H1 (cell line): ENCODE measurements at regions not wholly inside any gene's neighbourhood (a gene's known extent, or its start where the extent isn't known, plus 50 kb on each side); places are given as distances from the start of the nearest gene placed in this dataset.

ENCODE experiments used
- CEBPB ChIP-seq: IDR thresholded peaks from 2 replicates; pipeline ENCODE4 v1.6.1; 2012; ENCODE audit warnings: low read depth, low read length
- EP300 ChIP-seq, 2 experiments: IDR thresholded peaks; 1 replicate in 1 of 2; 2 replicates in 1 of 2; pipeline ENCODE4 v1.6.1; 2011 to 2012; ENCODE audit warnings: low read depth in 2 of 2, low read length in 2 of 2, mild to moderate bottlenecking in 2 of 2, borderline replicate concordance in 1 of 2, inconsistent platforms in 1 of 2, moderate library complexity in 1 of 2
- EZH2 ChIP-seq: fragments of 200-600 bp; sonication (generic); IDR thresholded peaks from 2 replicates; pipeline ENCODE4 v1.7.1; 2012; ENCODE audit warnings: low read depth, mild to moderate bottlenecking, moderate library complexity, low read length, inconsistent platforms; ENCODE audit not compliant: severe bottlenecking
- KDM1A ChIP-seq: fragments of 200-600, 300-600 bp; sonication (generic); IDR thresholded peaks from 2 replicates; pipeline ENCODE4 v1.7.1; 2016; ENCODE audit warnings: mild to moderate bottlenecking, low read length, borderline replicate concordance
- MAFK ChIP-seq: IDR thresholded peaks from 2 replicates; pipeline ENCODE4 v1.6.1; 2012; ENCODE audit warnings: low read depth, mild to moderate bottlenecking, improper control_type of control experiment, low read length
- POLR2A ChIP-seq, 2 experiments: IDR thresholded peaks; 1 replicate in 1 of 2; 2 replicates in 1 of 2; pipeline ENCODE4 v1.6.1; 2011; ENCODE audit warnings: low read depth in 2 of 2, low read length in 2 of 2, mild to moderate bottlenecking in 2 of 2; ENCODE audit errors: control extremely low read depth in 1 of 2
- RAD21 ChIP-seq, 2 experiments: IDR thresholded peaks in 1 of 2; conservative IDR thresholded peaks in 1 of 2; 2 replicates each; pipeline ENCODE4 v1.6.1; 2011; ENCODE audit warnings: low read depth in 2 of 2, low read length in 2 of 2, improper control_type of control experiment in 1 of 2, inconsistent platforms in 1 of 2, mild to moderate bottlenecking in 1 of 2, moderate library complexity in 1 of 2
- SP4 ChIP-seq: IDR thresholded peaks from 2 replicates; pipeline ENCODE4 v1.6.1; 2012; ENCODE audit warnings: low read length, inconsistent platforms
- TAF1 ChIP-seq: IDR thresholded peaks from 2 replicates; pipeline ENCODE4 v1.6.1; 2011; ENCODE audit warnings: mild to moderate bottlenecking, low read depth, low read length
- TEAD4 ChIP-seq: IDR thresholded peaks from 2 replicates; pipeline ENCODE4 v1.6.1; 2012; ENCODE audit warnings: low read depth, low read length, inconsistent platforms, mixed read lengths
- YY1 ChIP-seq: IDR thresholded peaks from 2 replicates; pipeline ENCODE4 v1.6.1; 2011; ENCODE audit warnings: low read depth, mild to moderate bottlenecking, low read length
- TF ChIP-seq, protein P1 (sequence below): IDR thresholded peaks from 2 replicates; pipeline ENCODE4 v1.6.1; 2011; ENCODE audit warnings: low read length, improper control_type of control experiment
- TF ChIP-seq, protein P2 (sequence below), 3 experiments: IDR thresholded peaks; 1 replicate in 2 of 3; 2 replicates in 1 of 3; pipeline versions ENCODE4 v1.5.1 to v1.6.1; 2011; ENCODE audit warnings: low read length in 3 of 3, mild to moderate bottlenecking in 3 of 3, inconsistent platforms in 2 of 3, low read depth in 1 of 3, moderate library complexity in 1 of 3; ENCODE audit not compliant: insufficient read depth in 1 of 3; ENCODE audit errors: control extremely low read depth in 1 of 3
- TF ChIP-seq, protein P3 (sequence below): IDR thresholded peaks from 2 replicates; pipeline ENCODE4 v1.6.1; 2012; ENCODE audit warnings: inconsistent platforms

DNA sequence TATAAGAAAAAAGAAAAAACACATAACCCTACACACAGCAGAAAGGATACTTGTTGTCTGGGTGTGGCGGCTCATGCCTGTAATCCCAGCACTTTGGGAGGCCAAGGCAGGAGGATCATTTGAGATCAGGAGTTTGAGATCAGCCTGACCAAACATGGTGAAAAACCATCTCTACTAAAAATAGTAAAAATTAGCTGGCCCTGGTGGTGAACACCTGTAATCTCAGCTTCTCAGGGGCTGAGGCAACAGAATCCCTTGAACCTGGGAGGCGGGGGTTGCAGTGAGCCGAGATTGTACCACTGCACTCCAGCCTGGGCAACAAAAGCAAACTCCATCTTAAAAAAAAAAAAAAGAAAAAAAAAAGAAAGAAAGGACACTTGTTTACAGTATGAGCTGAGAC is 147.6 kb upstream of the PITX1 start:
- TF ChIP-seq, protein P1, sequence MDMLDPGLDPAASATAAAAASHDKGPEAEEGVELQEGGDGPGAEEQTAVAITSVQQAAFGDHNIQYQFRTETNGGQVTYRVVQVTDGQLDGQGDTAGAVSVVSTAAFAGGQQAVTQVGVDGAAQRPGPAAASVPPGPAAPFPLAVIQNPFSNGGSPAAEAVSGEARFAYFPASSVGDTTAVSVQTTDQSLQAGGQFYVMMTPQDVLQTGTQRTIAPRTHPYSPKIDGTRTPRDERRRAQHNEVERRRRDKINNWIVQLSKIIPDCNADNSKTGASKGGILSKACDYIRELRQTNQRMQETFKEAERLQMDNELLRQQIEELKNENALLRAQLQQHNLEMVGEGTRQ, result no peak
- TF ChIP-seq SP4 (no peak), KDM1A (no peak), POLR2A (IDR thresholded peaks at IDR 0.05; ENCODE audit: control extremely low read depth in 1 of 2, low read depth in 2 of 2, low read length in 2 of 2) (no peak), EZH2 (no peak), TAF1 (no peak), RAD21 (IDR thresholded peaks at IDR 0.05 in 1 of 2, conservative IDR thresholded peaks at IDR 0.05 in 1 of 2; ENCODE audit: low read depth in 2 of 2, low read length in 2 of 2) (no peak), YY1 (no peak), EP300 (IDR thresholded peaks at IDR 0.05; ENCODE audit: borderline replicate concordance in 1 of 2, low read depth in 2 of 2, low read length in 2 of 2) (no peak), TEAD4 (no peak), MAFK (no peak), CEBPB (no peak)
- TF ChIP-seq, protein P2, sequence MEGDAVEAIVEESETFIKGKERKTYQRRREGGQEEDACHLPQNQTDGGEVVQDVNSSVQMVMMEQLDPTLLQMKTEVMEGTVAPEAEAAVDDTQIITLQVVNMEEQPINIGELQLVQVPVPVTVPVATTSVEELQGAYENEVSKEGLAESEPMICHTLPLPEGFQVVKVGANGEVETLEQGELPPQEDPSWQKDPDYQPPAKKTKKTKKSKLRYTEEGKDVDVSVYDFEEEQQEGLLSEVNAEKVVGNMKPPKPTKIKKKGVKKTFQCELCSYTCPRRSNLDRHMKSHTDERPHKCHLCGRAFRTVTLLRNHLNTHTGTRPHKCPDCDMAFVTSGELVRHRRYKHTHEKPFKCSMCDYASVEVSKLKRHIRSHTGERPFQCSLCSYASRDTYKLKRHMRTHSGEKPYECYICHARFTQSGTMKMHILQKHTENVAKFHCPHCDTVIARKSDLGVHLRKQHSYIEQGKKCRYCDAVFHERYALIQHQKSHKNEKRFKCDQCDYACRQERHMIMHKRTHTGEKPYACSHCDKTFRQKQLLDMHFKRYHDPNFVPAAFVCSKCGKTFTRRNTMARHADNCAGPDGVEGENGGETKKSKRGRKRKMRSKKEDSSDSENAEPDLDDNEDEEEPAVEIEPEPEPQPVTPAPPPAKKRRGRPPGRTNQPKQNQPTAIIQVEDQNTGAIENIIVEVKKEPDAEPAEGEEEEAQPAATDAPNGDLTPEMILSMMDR (IDR thresholded peaks at IDR 0.05; ENCODE audit: control extremely low read depth in 1 of 3, insufficient read depth in 1 of 3, low read depth in 1 of 3, low read length in 3 of 3), result no peak
- TF ChIP-seq, protein P3, sequence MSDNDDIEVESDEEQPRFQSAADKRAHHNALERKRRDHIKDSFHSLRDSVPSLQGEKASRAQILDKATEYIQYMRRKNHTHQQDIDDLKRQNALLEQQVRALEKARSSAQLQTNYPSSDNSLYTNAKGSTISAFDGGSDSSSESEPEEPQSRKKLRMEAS, result no peak
